ENCODE measurements at regions not wholly inside any gene's neighbourhood (a gene's known extent, or its start where the extent isn't known, plus 50 kb on each side); places are given as distances from the start of the nearest gene placed in this dataset.
"Not testable (repeated sequence)": the region's sequence is repeated elsewhere in the genome, so short reads cannot be mapped to it uniquely, and the experiment has no call there.

- intact Hi-C loops (cut with DNase I; ENCODE audit: low total_unique reads), result no loop called here
- Histone ChIP-seq H3K4me3 (no peak overlapping the region), H3K36me3 (ENCODE audit: low read depth, missing control alignments) (no peaks in the 10 kb centered on the region), H3K4me1 (no peaks in the 10 kb centered on the region), H3K9me3 (no peaks in the 10 kb centered on the region), H3K27ac (no peak overlapping the region), H3K27me3 (no peaks in the 10 kb centered on the region)
- DNase-seq, result no peak
- TF ChIP-seq, protein P1, sequence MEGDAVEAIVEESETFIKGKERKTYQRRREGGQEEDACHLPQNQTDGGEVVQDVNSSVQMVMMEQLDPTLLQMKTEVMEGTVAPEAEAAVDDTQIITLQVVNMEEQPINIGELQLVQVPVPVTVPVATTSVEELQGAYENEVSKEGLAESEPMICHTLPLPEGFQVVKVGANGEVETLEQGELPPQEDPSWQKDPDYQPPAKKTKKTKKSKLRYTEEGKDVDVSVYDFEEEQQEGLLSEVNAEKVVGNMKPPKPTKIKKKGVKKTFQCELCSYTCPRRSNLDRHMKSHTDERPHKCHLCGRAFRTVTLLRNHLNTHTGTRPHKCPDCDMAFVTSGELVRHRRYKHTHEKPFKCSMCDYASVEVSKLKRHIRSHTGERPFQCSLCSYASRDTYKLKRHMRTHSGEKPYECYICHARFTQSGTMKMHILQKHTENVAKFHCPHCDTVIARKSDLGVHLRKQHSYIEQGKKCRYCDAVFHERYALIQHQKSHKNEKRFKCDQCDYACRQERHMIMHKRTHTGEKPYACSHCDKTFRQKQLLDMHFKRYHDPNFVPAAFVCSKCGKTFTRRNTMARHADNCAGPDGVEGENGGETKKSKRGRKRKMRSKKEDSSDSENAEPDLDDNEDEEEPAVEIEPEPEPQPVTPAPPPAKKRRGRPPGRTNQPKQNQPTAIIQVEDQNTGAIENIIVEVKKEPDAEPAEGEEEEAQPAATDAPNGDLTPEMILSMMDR (IDR thresholded peaks at IDR 0.05), result no peak
- no peak for TF ChIP-seq POLR2A (IDR thresholded peaks at IDR 0.05)
- 89 to 96% methylated on average over 2 of the region's 2 CpGs for WGBS, 2 donors
These were observed 74.6 kb upstream of the LRFN2 start for GRCh38 chr6:40661726-40662125.

- WGBS, 2 donors, result 94 to 99% methylated on average over 5 of the region's 5 CpGs
- intact Hi-C loops (cut with DNase I; ENCODE audit: low total_unique reads); H3K27me3 ChIP-seq: not testable (repeated sequence)
These were observed 69.6 kb upstream of the LRFN2 start for GRCh38 chr6:40656772-40657171.

DNA sequence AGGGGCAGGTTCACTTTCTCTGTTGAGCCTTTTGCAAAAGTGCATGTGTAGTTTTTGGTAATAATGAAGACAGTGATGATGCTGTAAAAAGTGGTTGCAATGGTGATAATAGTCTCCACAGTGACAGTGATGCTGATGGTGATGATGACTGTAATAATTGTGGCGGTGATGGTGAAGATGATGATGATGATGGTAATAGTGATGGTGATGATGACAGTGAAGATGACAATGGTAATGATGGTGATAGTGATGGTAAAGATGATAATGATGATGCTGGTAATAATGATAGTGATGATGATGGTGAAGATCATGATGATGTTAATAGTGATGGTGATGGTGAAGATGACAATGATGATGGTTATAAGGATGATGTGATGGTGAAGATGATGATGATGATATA lies 67.7 kb upstream of the LRFN2 start:
- no peak overlapping the region for H3K4me3 ChIP-seq
- no peak overlapping the region for H3K27ac ChIP-seq
- intact Hi-C loops (cut with DNase I; ENCODE audit: low total_unique reads), result no loop called here
- DNase-seq, result no peak
- no peaks in the 10 kb centered on the region for H3K4me1 ChIP-seq
- no peaks in the 10 kb centered on the region for H3K9me3 ChIP-seq
- WGBS, 2 donors, result 93 to 97% methylated on average over 1 of the region's 1 CpG
- TF ChIP-seq, protein P1 (IDR thresholded peaks at IDR 0.05), result no peak
- TF ChIP-seq POLR2A (IDR thresholded peaks at IDR 0.05), result no peak
- H3K36me3 ChIP-seq (ENCODE audit: low read depth, missing control alignments), result no peaks in the 10 kb centered on the region
- no peaks in the 10 kb centered on the region for H3K27me3 ChIP-seq

More at GRCh38 chr6:40656772-40657171, 69.6 kb upstream of the LRFN2 start:
- not testable (repeated sequence) for H3K4me3 ChIP-seq; H3K9me3 ChIP-seq; H3K4me1 ChIP-seq; H3K36me3 ChIP-seq (ENCODE audit: low read depth, missing control alignments); DNase-seq; H3K27ac ChIP-seq

DNA sequence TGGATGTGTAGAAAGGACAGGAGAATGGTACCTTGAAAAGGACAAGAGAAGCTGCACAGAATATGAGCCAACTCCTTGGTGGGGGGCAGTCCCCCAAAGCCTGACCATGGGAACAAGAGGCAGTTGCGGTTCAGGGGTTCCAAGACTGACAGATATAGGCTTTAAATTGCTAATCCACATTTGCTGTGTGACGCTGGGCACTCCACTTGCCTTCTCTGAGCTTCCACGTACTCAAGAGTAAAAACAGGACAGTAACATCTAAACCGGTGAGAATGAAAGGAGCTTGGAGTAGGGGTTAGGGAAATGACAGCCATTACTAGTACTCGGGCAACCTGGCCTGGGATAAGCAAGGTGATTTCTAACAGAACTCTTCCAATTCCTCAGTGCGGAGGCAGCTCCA lies 57.9 kb upstream of the LRFN2 start:
- DNase-seq, result no peak
- Histone ChIP-seq H3K36me3 (ENCODE audit: low read depth, missing control alignments) (no peaks in the 10 kb centered on the region), H3K4me3 (no peak overlapping the region), H3K27ac (no peak overlapping the region), H3K27me3 (no peaks in the 10 kb centered on the region), H3K4me1 (peaks cover 9% of the 10 kb centered on the region), H3K9me3 (no peaks in the 10 kb centered on the region)
- 83 to 93% methylated on average over 6 of the region's 6 CpGs for WGBS, 2 donors
- intact Hi-C loops (cut with DNase I; ENCODE audit: low total_unique reads), result no loop called here
- TF ChIP-seq POLR2A (IDR thresholded peaks at IDR 0.05), result no peak
- TF ChIP-seq, protein P1 (IDR thresholded peaks at IDR 0.05), result no peak

DNA sequence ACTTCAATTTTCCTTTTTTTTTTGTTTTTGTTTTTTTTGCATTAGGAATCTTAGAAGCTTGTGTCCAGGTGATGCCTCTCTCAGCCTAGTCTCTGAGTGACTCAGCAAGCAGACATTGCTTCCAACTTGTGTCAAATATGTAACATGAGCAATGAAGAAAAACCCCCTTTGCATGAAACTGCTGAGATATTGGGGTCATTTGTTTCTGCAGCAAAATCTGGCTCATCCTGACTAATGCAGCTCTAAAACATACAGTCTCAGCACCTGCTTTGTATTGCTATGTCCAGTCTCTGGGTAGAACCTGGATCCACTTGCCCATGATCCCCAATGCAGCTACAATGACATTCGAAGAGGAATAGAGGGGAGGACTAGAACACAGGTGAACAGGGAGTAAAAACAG lies 55.7 kb upstream of the LRFN2 start:
- H3K36me3 ChIP-seq (ENCODE audit: low read depth, missing control alignments), result no peaks in the 10 kb centered on the region

More for the DNA sequence above, 55.7 kb upstream of the LRFN2 start:
- Histone ChIP-seq H3K9me3 (no peaks in the 10 kb centered on the region), H3K4me3 (no peak overlapping the region), H3K27ac (no peak overlapping the region), H3K4me1 (peaks cover 9% of the 10 kb centered on the region), H3K27me3 (no peaks in the 10 kb centered on the region)
- TF ChIP-seq POLR2A (IDR thresholded peaks at IDR 0.05), result no peak
- TF ChIP-seq, protein P1 (IDR thresholded peaks at IDR 0.05), result no peak
- intact Hi-C loops (cut with DNase I; ENCODE audit: low total_unique reads), result no loop called here
- WGBS, 2 donors, result 90 to 97% methylated on average over 1 of the region's 1 CpG
- no peak for DNase-seq

Measured in testis (tissue), 2 donors.